ENCODE measurements at regions not wholly inside any gene's neighbourhood (a gene's known extent, or its start where the extent isn't known, plus 50 kb on each side); places are given as distances from the start of the nearest gene placed in this dataset.

DNA sequence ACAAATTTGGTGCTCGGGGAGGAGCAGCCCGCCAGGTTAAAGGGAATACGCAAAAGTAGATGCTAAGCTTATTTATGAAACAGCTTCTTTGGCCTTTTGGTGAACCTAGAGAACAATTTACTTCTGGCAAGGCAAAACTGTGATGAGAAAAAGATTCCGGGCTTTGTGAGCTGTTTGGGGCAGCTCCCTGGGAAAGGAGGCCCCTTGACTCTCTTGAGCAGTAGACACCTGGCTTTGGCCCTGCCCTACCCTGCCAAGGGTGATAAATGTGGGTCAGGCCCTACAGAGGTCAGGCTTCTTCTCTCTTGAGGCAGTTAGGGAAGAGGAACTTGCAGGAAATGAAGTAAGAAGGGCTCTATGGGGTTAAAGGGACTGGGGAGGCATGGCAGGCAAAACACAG is 509.6 kb downstream of the MID1IP1 start (continued):
- TF ChIP-seq CEBPB (IDR thresholded peaks at IDR 0.05; ENCODE audit: low read depth) (no peak), RAD21 (IDR thresholded peaks at IDR 0.05; ENCODE audit: low read depth) (no peak), EZH2 (IDR thresholded peaks at IDR 0.05) (no peak), JUND (IDR thresholded peaks at IDR 0.05) (no peak), SIN3A (IDR thresholded peaks at IDR 0.05; ENCODE audit: low read depth) (no peak)

- no peaks in the 10 kb centered on the region for H4K20me1 ChIP-seq (ENCODE audit: insufficient read depth)
- H3K27ac ChIP-seq (ENCODE audit: low read depth, low read length), result no peak overlapping the region
- ATAC-seq, result no peak
- RAD21 ChIA-PET (ENCODE audit: low non-redundant PET in 1 of 2, low total read pairs in 2 of 2, uncharacterized antibody in 2 of 2, unreplicated experiment in 2 of 2), result no interaction called here
- TF ChIP-seq RAD21 (IDR thresholded peaks at IDR 0.05; ENCODE audit: low read depth), result no peak
- TF ChIP-seq EZH2phosphoT487 (IDR thresholded peaks at IDR 0.05; ENCODE audit: borderline replicate concordance), result no peak
- no peak for TF ChIP-seq EZH2 (IDR thresholded peaks at IDR 0.05)
- no peak for TF ChIP-seq EGR1 (IDR thresholded peaks at IDR 0.05; ENCODE audit: low read depth)
- no peak for TF ChIP-seq TCF7L2 (IDR thresholded peaks at IDR 0.05; ENCODE audit: borderline replicate concordance, extremely low read depth, insufficient read depth, insufficient read length)
- no peak for TF ChIP-seq CEBPB (IDR thresholded peaks at IDR 0.05; ENCODE audit: low read depth)
- TF ChIP-seq SRF (IDR thresholded peaks at IDR 0.05; ENCODE audit: low read depth), result no peak
- TF ChIP-seq SIN3A (IDR thresholded peaks at IDR 0.05; ENCODE audit: low read depth), result no peak
- TF ChIP-seq ZFX (IDR thresholded peaks at IDR 0.05), result no peak
- TF ChIP-seq, protein P1, sequence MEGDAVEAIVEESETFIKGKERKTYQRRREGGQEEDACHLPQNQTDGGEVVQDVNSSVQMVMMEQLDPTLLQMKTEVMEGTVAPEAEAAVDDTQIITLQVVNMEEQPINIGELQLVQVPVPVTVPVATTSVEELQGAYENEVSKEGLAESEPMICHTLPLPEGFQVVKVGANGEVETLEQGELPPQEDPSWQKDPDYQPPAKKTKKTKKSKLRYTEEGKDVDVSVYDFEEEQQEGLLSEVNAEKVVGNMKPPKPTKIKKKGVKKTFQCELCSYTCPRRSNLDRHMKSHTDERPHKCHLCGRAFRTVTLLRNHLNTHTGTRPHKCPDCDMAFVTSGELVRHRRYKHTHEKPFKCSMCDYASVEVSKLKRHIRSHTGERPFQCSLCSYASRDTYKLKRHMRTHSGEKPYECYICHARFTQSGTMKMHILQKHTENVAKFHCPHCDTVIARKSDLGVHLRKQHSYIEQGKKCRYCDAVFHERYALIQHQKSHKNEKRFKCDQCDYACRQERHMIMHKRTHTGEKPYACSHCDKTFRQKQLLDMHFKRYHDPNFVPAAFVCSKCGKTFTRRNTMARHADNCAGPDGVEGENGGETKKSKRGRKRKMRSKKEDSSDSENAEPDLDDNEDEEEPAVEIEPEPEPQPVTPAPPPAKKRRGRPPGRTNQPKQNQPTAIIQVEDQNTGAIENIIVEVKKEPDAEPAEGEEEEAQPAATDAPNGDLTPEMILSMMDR (IDR thresholded peaks at IDR 0.05 in 2 of 3, conservative IDR thresholded peaks at IDR 0.05 in 1 of 3; ENCODE audit: borderline replicate concordance in 1 of 3, insufficient read depth in 1 of 3, low read depth in 2 of 3, low read length in 2 of 3), result no peak
- TF ChIP-seq POLR2A (IDR thresholded peaks at IDR 0.05; ENCODE audit: borderline replicate concordance, extremely low read depth, insufficient read depth, insufficient read length), result no peak
- TF ChIP-seq ATF3 (IDR thresholded peaks at IDR 0.05), result no peak
- TF ChIP-seq POLR2AphosphoS5 (IDR thresholded peaks at IDR 0.05; ENCODE audit: low read depth, low read length), result no peak
- no peak for TF ChIP-seq FOSL1 (IDR thresholded peaks at IDR 0.05; ENCODE audit: low read depth)
- TF ChIP-seq, protein P2, sequence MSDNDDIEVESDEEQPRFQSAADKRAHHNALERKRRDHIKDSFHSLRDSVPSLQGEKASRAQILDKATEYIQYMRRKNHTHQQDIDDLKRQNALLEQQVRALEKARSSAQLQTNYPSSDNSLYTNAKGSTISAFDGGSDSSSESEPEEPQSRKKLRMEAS (IDR thresholded peaks at IDR 0.05), result no peak
- TF ChIP-seq ZNF274 (IDR thresholded peaks at IDR 0.05; ENCODE audit: low read depth, low read length), result no peak
- TF ChIP-seq JUND (IDR thresholded peaks at IDR 0.05), result no peak
- H2AFZ ChIP-seq (ENCODE audit: low read depth, low read length, poor library complexity, severe bottlenecking), result no peak overlapping the region
- no peak overlapping the region for H3K4me3 ChIP-seq (replicated peaks in 1 of 2; ENCODE audit: low read depth in 1 of 2, low read length in 2 of 2)
- POLR2A ChIA-PET, result no interaction called here
- CTCF ChIA-PET, result no interaction called here
- BruUV-seq (replicated peaks), result no TSS peak
- H3K36me3 ChIP-seq (ENCODE audit: control insufficient read depth in 1 of 2, insufficient read depth in 2 of 2, low read length in 2 of 2), result no peaks in the 10 kb centered on the region
- no peak for DNase-seq (ENCODE audit: low read depth, low spot score)
- intact Hi-C loops (cut with micrococcal nuclease), result no loop called here
- H3K4me1 ChIP-seq (ENCODE audit: control insufficient read depth in 1 of 2, insufficient read depth in 2 of 2, low read length in 2 of 2), result peaks cover 7 to 10% of the 10 kb centered on the region in 2 experiments
- H3K9me3 ChIP-seq (ENCODE audit: control insufficient read depth in 1 of 2, insufficient read depth in 1 of 2, low read depth in 1 of 2, low read length in 2 of 2), result no peaks in the 10 kb centered on the region
- H3K27me3 ChIP-seq (ENCODE audit: insufficient read depth, low read length), result no peaks in the 10 kb centered on the region
- no peaks in the 10 kb centered on the region for H3K79me2 ChIP-seq (ENCODE audit: insufficient read depth, low read length)
- H3K9ac ChIP-seq (ENCODE audit: low read length), result no peak overlapping the region
- H3K4me2 ChIP-seq (ENCODE audit: low read length), result no peak overlapping the region
- H3K9me2 ChIP-seq (ENCODE audit: insufficient read depth), result no peaks in the 10 kb centered on the region
Observed at GRCh38 chrX:39311646-39312045, 510.4 kb downstream of the MID1IP1 start.

All from HCT116 (cell line).